Tibial nerve (tissue), 4 donors: ENCODE measurements at regions not wholly inside any gene's neighbourhood (a gene's known extent, or its start where the extent isn't known, plus 50 kb on each side); places are given as distances from the start of the nearest gene placed in this dataset.

Experiments
- EP300 ChIP-seq, 2 donors: sonication (generic); formaldehyde crosslinking; IDR thresholded peaks; one replicate each; pipeline ENCODE4 v1.6.1; 2017; ENCODE audit warnings: antibody characterized with exemption in 2 of 2, mild to moderate bottlenecking in 1 of 2
- POLR2A ChIP-seq, 2 donors: fragments of 450-650 bp; IDR thresholded peaks; one replicate each; pipeline ENCODE4 v1.6.1; 2017; ENCODE audit warnings: antibody characterized with exemption in 2 of 2, mild to moderate bottlenecking in 2 of 2, moderate library complexity in 2 of 2
- TF ChIP-seq, protein P1 (sequence below), 5 experiments: fragments of 200-600 bp in 3 of 5; fragments of 450-650 bp in 2 of 5; sonication (generic) in 3 of 5; IDR thresholded peaks; one replicate each; pipeline ENCODE4 v1.5.1; 2016 to 2019; ENCODE audit warnings: antibody characterized with exemption in 5 of 5, mild to moderate bottlenecking in 3 of 5, moderate library complexity in 2 of 5

DNA sequence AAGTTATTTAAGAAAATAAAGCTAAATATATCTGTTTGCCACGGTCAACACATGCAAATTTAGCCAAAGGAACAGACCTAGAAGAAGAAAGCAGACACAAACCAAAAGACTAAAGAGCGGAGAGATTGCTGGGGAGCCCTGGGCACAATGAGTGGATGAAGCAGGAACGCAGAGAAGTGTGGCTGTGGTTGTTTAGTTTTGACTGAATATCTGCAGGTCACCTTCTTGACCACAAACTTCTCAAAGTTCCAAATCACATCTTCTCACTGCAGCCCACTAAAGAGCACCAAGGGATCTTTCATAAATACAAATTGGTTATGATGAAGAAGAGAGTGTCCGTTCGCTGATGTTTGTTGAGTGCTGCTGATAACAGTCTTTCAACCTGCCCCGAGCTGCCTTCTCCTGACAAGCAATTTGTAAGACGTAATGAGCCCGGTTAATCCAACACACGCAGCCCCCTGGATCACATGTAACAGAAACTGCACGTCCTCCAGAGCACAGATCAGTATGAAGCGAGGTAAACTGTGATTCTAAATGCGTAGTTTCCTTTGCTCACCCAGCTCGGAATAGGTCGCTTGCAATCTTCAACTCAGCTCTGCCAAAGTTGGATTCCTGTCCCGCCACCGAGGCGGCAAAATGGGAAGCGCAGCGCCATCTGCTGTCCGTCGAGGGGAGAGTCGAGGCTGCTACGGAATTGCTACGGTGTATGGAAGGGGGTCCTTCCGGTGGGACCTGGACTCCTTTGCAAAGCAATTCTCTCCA, 120.8 kb downstream of the GXYLT1 start:
- TF ChIP-seq, protein P1, sequence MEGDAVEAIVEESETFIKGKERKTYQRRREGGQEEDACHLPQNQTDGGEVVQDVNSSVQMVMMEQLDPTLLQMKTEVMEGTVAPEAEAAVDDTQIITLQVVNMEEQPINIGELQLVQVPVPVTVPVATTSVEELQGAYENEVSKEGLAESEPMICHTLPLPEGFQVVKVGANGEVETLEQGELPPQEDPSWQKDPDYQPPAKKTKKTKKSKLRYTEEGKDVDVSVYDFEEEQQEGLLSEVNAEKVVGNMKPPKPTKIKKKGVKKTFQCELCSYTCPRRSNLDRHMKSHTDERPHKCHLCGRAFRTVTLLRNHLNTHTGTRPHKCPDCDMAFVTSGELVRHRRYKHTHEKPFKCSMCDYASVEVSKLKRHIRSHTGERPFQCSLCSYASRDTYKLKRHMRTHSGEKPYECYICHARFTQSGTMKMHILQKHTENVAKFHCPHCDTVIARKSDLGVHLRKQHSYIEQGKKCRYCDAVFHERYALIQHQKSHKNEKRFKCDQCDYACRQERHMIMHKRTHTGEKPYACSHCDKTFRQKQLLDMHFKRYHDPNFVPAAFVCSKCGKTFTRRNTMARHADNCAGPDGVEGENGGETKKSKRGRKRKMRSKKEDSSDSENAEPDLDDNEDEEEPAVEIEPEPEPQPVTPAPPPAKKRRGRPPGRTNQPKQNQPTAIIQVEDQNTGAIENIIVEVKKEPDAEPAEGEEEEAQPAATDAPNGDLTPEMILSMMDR (IDR thresholded peaks at IDR 0.05), result peak; percentile 79 to 89 (median 87)
- TF ChIP-seq POLR2A (IDR thresholded peaks at IDR 0.05) (no peak), EP300 (IDR thresholded peaks at IDR 0.05) (no peak)
